Keratinocyte (primary cell): ENCODE measurements at regions not wholly inside any gene's neighbourhood (a gene's known extent, or its start where the extent isn't known, plus 50 kb on each side); places are given as distances from the start of the nearest gene placed in this dataset.

Source experiments
- DNase-seq: peaks from one replicate; pipeline ENCODE4 v3.0.0-alpha.2; 2011; ENCODE audit warnings: low read depth, missing footprints, low spot score
- FAIRE-seq: peaks from 2 replicates; lab custom pipeline; 2011; peaks lifted over from hg19 to GRCh38; lab: Jason Lieb, UNC
- H2AFZ ChIP-seq: 2 replicates; pipeline ENCODE4 v1.6.0; 2012; ENCODE audit warnings: low read length, control low read depth, inconsistent platforms; ENCODE audit not compliant: control insufficient read depth
- H3K27ac ChIP-seq: 2 replicates; pipeline ENCODE4 v1.5.1; 2011; ENCODE audit warnings: low read length; ENCODE audit not compliant: control insufficient read depth, insufficient read depth
- H3K27me3 ChIP-seq: 3 replicates; pipeline ENCODE4 v1.6.0; 2011; ENCODE audit warnings: low read length; ENCODE audit not compliant: control insufficient read depth, insufficient read depth; ENCODE audit errors: extremely low read depth
- H3K36me3 ChIP-seq, 2 experiments: 2 replicates in 1 of 2; 3 replicates in 1 of 2; pipeline ENCODE4 v1.5.1; 2011; ENCODE audit warnings: low read length in 2 of 2, mild to moderate bottlenecking in 1 of 2; ENCODE audit not compliant: control insufficient read depth in 2 of 2, insufficient read depth in 2 of 2; ENCODE audit errors: extremely low read depth in 1 of 2
- H3K4me1 ChIP-seq: 3 replicates; pipeline ENCODE4 v1.5.1; 2011; ENCODE audit warnings: low read length; ENCODE audit not compliant: control insufficient read depth, insufficient read depth; ENCODE audit errors: extremely low read depth
- H3K4me2 ChIP-seq: 3 replicates; pipeline ENCODE4 v1.6.0; 2011; ENCODE audit warnings: low read depth, low read length; ENCODE audit not compliant: control insufficient read depth, insufficient read depth; ENCODE audit errors: extremely low read depth
- H3K4me3 ChIP-seq, 3 experiments: fragments of 200-600 bp in 1 of 3; sonication (generic) in 1 of 3; 2 replicates in 2 of 3; 3 replicates in 1 of 3; pipeline ENCODE4 v1.5.1; 2011 to 2016; ENCODE audit warnings: low read length in 3 of 3, mild to moderate bottlenecking in 3 of 3, control low read depth in 2 of 3, inconsistent platforms in 1 of 3, low read depth in 1 of 3, mixed read lengths in 1 of 3, mixed run types in 1 of 3, moderate library complexity in 1 of 3; ENCODE audit not compliant: control insufficient read depth in 2 of 3, insufficient read depth in 2 of 3; ENCODE audit errors: extremely low read depth in 1 of 3
- H3K79me2 ChIP-seq: 2 replicates; pipeline ENCODE4 v1.6.0; 2012; ENCODE audit warnings: low read length; ENCODE audit not compliant: control insufficient read depth, insufficient read depth
- H3K9ac ChIP-seq: 3 replicates; pipeline ENCODE4 v1.6.0; 2011; ENCODE audit warnings: low read length; ENCODE audit not compliant: control insufficient read depth, insufficient read depth; ENCODE audit errors: extremely low read depth
- H3K9me1 ChIP-seq: 3 replicates; pipeline ENCODE4 v1.6.0; 2011; ENCODE audit warnings: low read length; ENCODE audit not compliant: control insufficient read depth, insufficient read depth; ENCODE audit errors: extremely low read depth
- H3K9me3 ChIP-seq: 2 replicates; pipeline ENCODE4 v1.5.1; 2012; ENCODE audit warnings: low read depth, low read length; ENCODE audit not compliant: control insufficient read depth
- H4K20me1 ChIP-seq: 3 replicates; pipeline ENCODE4 v1.6.0; 2011; ENCODE audit warnings: low read length; ENCODE audit not compliant: control insufficient read depth, insufficient read depth; ENCODE audit errors: extremely low read depth
- CTCF ChIP-seq, 3 experiments: IDR thresholded peaks in 1 of 3; conservative IDR thresholded peaks in 1 of 3; optimal IDR thresholded peaks in 1 of 3; 2 replicates in 2 of 3; 3 replicates in 1 of 3; pipeline versions ENCODE3 to v1.5.1; 2011; ENCODE audit warnings: low read length in 3 of 3, mild to moderate bottlenecking in 3 of 3, moderate library complexity in 2 of 3, control low read depth in 1 of 3, inconsistent platforms in 1 of 3; ENCODE audit not compliant: insufficient read depth in 2 of 3; ENCODE audit errors: extremely low read depth in 1 of 3
- EZH2 ChIP-seq: IDR thresholded peaks from one replicate; pipeline ENCODE4 v1.6.1; 2012; ENCODE audit warnings: inconsistent platforms, mild to moderate bottlenecking, low read length, moderate library complexity
- dilution Hi-C: fragments of 300-500 bp; cut with MboI; formaldehyde crosslinking; loops from one replicate; pipeline ENCODE4 v1.7.0; 2020; ENCODE audit warnings: low sequenced_read_pairs; ENCODE audit not compliant: extremely low pct_ligation_motif_present

- no peak for FAIRE-seq
- dilution Hi-C loops = no loop called here
These were observed 63.3 kb downstream of the FHIP1A start for GRCh38 chr4:151472297-151472696.

GRCh38 chr4:151472711-151473110 lies 63.7 kb downstream of the FHIP1A start:
- H3K36me3 ChIP-seq = no peaks in the 10 kb centered on the region
- no peak for DNase-seq
- H2AFZ ChIP-seq = no peak overlapping the region
- no peak overlapping the region for H3K27ac ChIP-seq
- no peak overlapping the region for H3K4me3 ChIP-seq
- no peak overlapping the region for H3K9ac ChIP-seq
- H3K27me3 ChIP-seq = no peaks in the 10 kb centered on the region
- no peaks in the 10 kb centered on the region for H3K9me1 ChIP-seq
- TF ChIP-seq CTCF (optimal IDR thresholded peaks at IDR 0.05 in 1 of 3, IDR thresholded peaks at IDR 0.05 in 1 of 3, conservative IDR thresholded peaks at IDR 0.05 in 1 of 3; ENCODE audit: extremely low read depth in 1 of 3, insufficient read depth in 2 of 3, low read length in 3 of 3) (no peak), EZH2 (no peak)
- H3K9me3 ChIP-seq = no peaks in the 10 kb centered on the region
- H3K79me2 ChIP-seq = peaks cover 6% of the 10 kb centered on the region
- dilution Hi-C loops = no loop called here
- no peaks in the 10 kb centered on the region for H4K20me1 ChIP-seq
- no peak for FAIRE-seq
- no peak overlapping the region for H3K4me2 ChIP-seq
- H3K4me1 ChIP-seq = peaks cover 7% of the 10 kb centered on the region

More at GRCh38 chr4:151472297-151472696, 63.3 kb downstream of the FHIP1A start:
- H2AFZ ChIP-seq = no peak overlapping the region
- H3K36me3 ChIP-seq = no peaks in the 10 kb centered on the region
- peaks cover 7% of the 10 kb centered on the region for H3K4me1 ChIP-seq
- peaks cover 6% of the 10 kb centered on the region for H3K79me2 ChIP-seq
- no peak overlapping the region for H3K27ac ChIP-seq
- H3K27me3 ChIP-seq = no peaks in the 10 kb centered on the region
- no peaks in the 10 kb centered on the region for H3K9me1 ChIP-seq
- H3K9ac ChIP-seq = no peak overlapping the region
- no peak overlapping the region for H3K4me2 ChIP-seq
- no peak for TF ChIP-seq EZH2
- TF ChIP-seq CTCF (optimal IDR thresholded peaks at IDR 0.05 in 1 of 3, IDR thresholded peaks at IDR 0.05 in 1 of 3, conservative IDR thresholded peaks at IDR 0.05 in 1 of 3; ENCODE audit: extremely low read depth in 1 of 3, insufficient read depth in 2 of 3, low read length in 3 of 3) = no peak
- H4K20me1 ChIP-seq = no peaks in the 10 kb centered on the region
- H3K9me3 ChIP-seq = no peaks in the 10 kb centered on the region
- no peak for DNase-seq
- H3K4me3 ChIP-seq = no peak overlapping the region
